IMR-90 (cell line): ENCODE measurements at regions not wholly inside any gene's neighbourhood (a gene's known extent, or its start where the extent isn't known, plus 50 kb on each side); places are given as distances from the start of the nearest gene placed in this dataset.

Experiments
- ATAC-seq: fragments of 200-7000 bp; cut with Tn5 transposase; 2 replicates; pipeline ENCODE4 v1.9.1; 2020; ENCODE audit warnings: low read depth, mild to moderate bottlenecking, moderate library complexity
- BruUV-seq: library from RNA; stranded (reverse); fragments of 400-500 nt; replicated peaks from 2 replicates; lab custom pipeline; 2021; lab: Mats Ljungman, UMichigan
- CTCF ChIA-PET: fragments of 300-600 bp; formaldehyde crosslinking; extraction: SDS; loops from one replicate; lab custom pipeline; 2021; ENCODE audit warnings: antibody characterized with exemption; lab: Yijun Ruan, JAX
- POLR2A ChIA-PET: fragments of 300-600 bp; sonication (Branson Sonifier 250); formaldehyde crosslinking; loops from one replicate; lab custom pipeline; 2022; ENCODE audit warnings: antibody characterized with exemption; ENCODE audit not compliant: unreplicated experiment; lab: Charles Lee
- DNase-seq: peaks from one replicate; pipeline ENCODE4 v3.0.0; 2013
- H2AFZ ChIP-seq: replicated peaks from 2 replicates; pipeline ENCODE3; 2013; ENCODE audit warnings: low read length, mild to moderate bottlenecking; ENCODE audit not compliant: poor library complexity
- H2AK5ac ChIP-seq: 2 replicates; pipeline ENCODE4 v1.6.1; 2013; ENCODE audit warnings: low read depth, low read length, inconsistent platforms
- H2AK9ac ChIP-seq: replicated peaks from 2 replicates; pipeline ENCODE3; 2013; ENCODE audit warnings: mild to moderate bottlenecking, low read depth, low read length, moderate library complexity; ENCODE audit not compliant: poor library complexity
- H2BK120ac ChIP-seq: 2 replicates; pipeline ENCODE4 v1.6.1; 2013; ENCODE audit warnings: low read depth, low read length, inconsistent platforms
- H2BK15ac ChIP-seq: 3 replicates; pipeline ENCODE4 v1.6.1; 2013; ENCODE audit warnings: low read depth, low read length, inconsistent platforms
- H2BK20ac ChIP-seq: 2 replicates; pipeline ENCODE4 v1.6.1; 2013; ENCODE audit warnings: low read depth, mild to moderate bottlenecking, inconsistent platforms, low read length, moderate library complexity
- H2BK5ac ChIP-seq: 2 replicates; pipeline ENCODE4 v1.6.1; 2013; ENCODE audit warnings: mild to moderate bottlenecking, low read depth, low read length, inconsistent platforms; ENCODE audit not compliant: poor library complexity, severe bottlenecking
- H3K14ac ChIP-seq: replicated peaks from 2 replicates; pipeline ENCODE4 v1.6.1; 2013; ENCODE audit warnings: low read depth, low read length, inconsistent platforms
- H3K18ac ChIP-seq: 2 replicates; pipeline ENCODE4 v1.6.1; 2013; ENCODE audit warnings: low read depth, low read length, control low read depth
- H3K23ac ChIP-seq: 2 replicates; pipeline ENCODE4 v1.6.1; 2013; ENCODE audit warnings: low read depth, low read length, inconsistent platforms
- H3K27ac ChIP-seq: 2 replicates; pipeline ENCODE4 v1.5.1; 2013; ENCODE audit warnings: mild to moderate bottlenecking, control low read depth, low read length; ENCODE audit not compliant: insufficient read depth
- H3K27me3 ChIP-seq: 2 replicates; pipeline ENCODE4 v1.6.1; 2013; ENCODE audit warnings: low read length; ENCODE audit not compliant: control insufficient read depth, insufficient read depth
- H3K36me3 ChIP-seq: 2 replicates; pipeline ENCODE4 v1.6.1; 2013; ENCODE audit warnings: low read length, mixed read lengths; ENCODE audit not compliant: control insufficient read depth, insufficient read depth
- H3K4ac ChIP-seq: 2 replicates; pipeline ENCODE4 v1.6.1; 2013; ENCODE audit warnings: low read depth, low read length, inconsistent platforms
- H3K4me1 ChIP-seq: 2 replicates; pipeline ENCODE4 v1.6.1; 2013; ENCODE audit warnings: low read length, mixed read lengths; ENCODE audit not compliant: control insufficient read depth, insufficient read depth
- H3K4me2 ChIP-seq: 2 replicates; pipeline ENCODE4 v1.6.1; 2013; ENCODE audit warnings: low read depth, mild to moderate bottlenecking, control low read depth, low read length, moderate library complexity
- H3K4me3 ChIP-seq: 2 replicates; pipeline ENCODE4 v1.5.1; 2013; ENCODE audit warnings: low read depth, mild to moderate bottlenecking, control low read depth, low read length, moderate library complexity; ENCODE audit not compliant: insufficient read depth
- H3K56ac ChIP-seq: 2 replicates; pipeline ENCODE4 v1.6.1; 2013; ENCODE audit warnings: low read length, inconsistent platforms; ENCODE audit not compliant: insufficient read depth; ENCODE audit errors: extremely low read depth
- H3K79me1 ChIP-seq, 2 experiments: 2 replicates each; pipeline ENCODE4 v1.6.1; 2013; ENCODE audit warnings: low read length in 2 of 2, inconsistent platforms in 1 of 2, low read depth in 1 of 2
- H3K9ac ChIP-seq: 2 replicates; pipeline ENCODE4 v1.6.1; 2013; ENCODE audit warnings: low read depth, low read length, control low read depth
- H3K9me1 ChIP-seq: 2 replicates; pipeline ENCODE4 v1.6.1; 2013; ENCODE audit warnings: low read length, inconsistent platforms; ENCODE audit not compliant: insufficient read depth
- H3K9me3 ChIP-seq: 2 replicates; pipeline ENCODE4 v1.6.1; 2013; ENCODE audit warnings: low read length; ENCODE audit not compliant: control insufficient read depth, insufficient read depth
- H4K20me1 ChIP-seq: 2 replicates; pipeline ENCODE4 v1.6.1; 2013; ENCODE audit warnings: low read length, inconsistent platforms; ENCODE audit not compliant: insufficient read depth
- H4K5ac ChIP-seq: 2 replicates; pipeline ENCODE4 v1.6.1; 2013; ENCODE audit warnings: mild to moderate bottlenecking, low read depth, low read length, control low read depth
- H4K8ac ChIP-seq, 2 experiments: 2 replicates each; pipeline ENCODE4 v1.6.1; 2013; ENCODE audit warnings: low read depth in 2 of 2, low read length in 2 of 2, control low read depth in 1 of 2, inconsistent platforms in 1 of 2
- H4K91ac ChIP-seq: 2 replicates; pipeline ENCODE4 v1.6.1; 2013; ENCODE audit warnings: low read depth, low read length, inconsistent platforms; ENCODE audit not compliant: insufficient read depth
- BHLHE40 ChIP-seq: fragments of 150-350 bp; IDR thresholded peaks from 2 replicates; pipeline ENCODE4 v1.6.1; 2016; ENCODE audit warnings: mild to moderate bottlenecking, low read depth, low read length
- CEBPB ChIP-seq: IDR thresholded peaks from 2 replicates; pipeline ENCODE4 v1.6.1; 2012; ENCODE audit warnings: low read depth, low read length, improper control_type of control experiment
- CHD1 ChIP-seq: IDR thresholded peaks from 2 replicates; pipeline ENCODE4 v1.6.1; 2012; ENCODE audit warnings: low read depth, low read length, improper control_type of control experiment
- ELK1 ChIP-seq: fragments of 150-350 bp; IDR thresholded peaks from 2 replicates; pipeline ENCODE4 v1.6.1; 2016; ENCODE audit warnings: low read depth, mild to moderate bottlenecking, low read length, moderate library complexity, borderline replicate concordance
- FOS ChIP-seq: fragments of 150-350 bp; IDR thresholded peaks from 2 replicates; pipeline ENCODE4 v1.6.1; 2016; ENCODE audit warnings: low read depth, low read length
- MAFK ChIP-seq: IDR thresholded peaks from 2 replicates; pipeline ENCODE4 v1.6.1; 2012; ENCODE audit warnings: low read depth, low read length, improper control_type of control experiment
- MAZ ChIP-seq: IDR thresholded peaks from 2 replicates; pipeline ENCODE4 v1.6.1; 2012; ENCODE audit warnings: low read depth, mild to moderate bottlenecking, low read length, improper control_type of control experiment, moderate library complexity, borderline replicate concordance
- POLR2A ChIP-seq: IDR thresholded peaks from 2 replicates; pipeline ENCODE4 v1.6.1; 2012; ENCODE audit warnings: mild to moderate bottlenecking, low read depth, low read length
- RAD21 ChIP-seq: IDR thresholded peaks from 2 replicates; pipeline ENCODE4 v1.6.1; 2012; ENCODE audit warnings: low read length, improper control_type of control experiment
- RCOR1 ChIP-seq: IDR thresholded peaks from 2 replicates; pipeline ENCODE4 v1.6.1; 2012; ENCODE audit warnings: mild to moderate bottlenecking, low read length, improper control_type of control experiment; ENCODE audit not compliant: insufficient replicate concordance
- SMC3 ChIP-seq: fragments of 150-350 bp; IDR thresholded peaks from 2 replicates; pipeline ENCODE4 v1.6.1; 2016; ENCODE audit warnings: low read depth, mild to moderate bottlenecking, antibody characterized with exemption, low read length, moderate library complexity
- WGBS, 2 experiments: methylation state at CpG; one replicate each; pipeline versions ENCODE4 v1.1.5 to v1.1.7; 2013; ENCODE audit warnings: missing lambda C conversion rate in 2 of 2; ENCODE audit not compliant: insufficient read length in 1 of 2; ENCODE audit errors: extremely low coverage in 2 of 2; 5-methylcytosine and 5-hydroxymethylcytosine counted together
- dilution Hi-C: fragments of 300-500 bp; cut with HindIII; formaldehyde crosslinking; loops from one replicate; pipeline ENCODE4 v1.14.3; 2018; ENCODE audit warnings: low sequenced_read_pairs; ENCODE audit not compliant: unreplicated experiment
- in situ Hi-C: fragments of 300-500 bp; cut with MboI; formaldehyde crosslinking; loops from 3 replicates; pipeline ENCODE4 v1.14.3; 2019; ENCODE audit warnings: low sequenced_read_pairs, inconsistent platforms, mixed read lengths
- intact Hi-C: fragments of 100-400 bp; cut with micrococcal nuclease; formaldehyde crosslinking; loops from 2 replicates; pipeline ENCODE4 v1.10.0; 2022
- TF ChIP-seq, protein P1 (sequence below): conservative IDR thresholded peaks from 2 replicates; pipeline ENCODE4 v1.5.1; 2012; ENCODE audit warnings: mild to moderate bottlenecking, low read depth, low read length, improper control_type of control experiment

GRCh38 chr15:30824518-30825195 is 79.1 kb upstream of the FAN1 start:
- Histone ChIP-seq H3K56ac (no peak overlapping the region), H3K18ac (no peak overlapping the region), H4K91ac (no peak overlapping the region), H3K27ac (no peak overlapping the region), H2BK15ac (no peak overlapping the region), H4K5ac (no peak overlapping the region), H2BK20ac (no peak overlapping the region), H2AFZ (no peak overlapping the region), H3K4ac (no peak overlapping the region), H3K4me3 (no peak overlapping the region), H3K36me3 (no peaks in the 10 kb centered on the region), H3K4me2 (no peak overlapping the region), H4K8ac (no peak overlapping the region), H2BK120ac (no peak overlapping the region), H2AK5ac (no peak overlapping the region), H3K4me1 (0 out of 2 replicates have a peak, but pooled peaks cover 1% of the 10 kb centered on the region), H3K9ac (no peak overlapping the region), H3K27me3 (no peaks in the 10 kb centered on the region; the same call in none of the 2 replicates), H3K9me1 (no peaks in the 10 kb centered on the region), H3K23ac (no peak overlapping the region), H4K20me1 (no peaks in the 10 kb centered on the region), H2BK5ac (no peak overlapping the region), H3K14ac (no peak overlapping the region), H3K79me1 (no peaks in the 10 kb centered on the region), H3K9me3 (no peaks in the 10 kb centered on the region), H2AK9ac (no peak overlapping the region)
- dilution Hi-C loops = no loop called here
- POLR2A ChIA-PET = no interaction called here
- no peak for ATAC-seq
- CTCF ChIA-PET = no interaction called here
- in situ Hi-C loops = no loop called here
- no peak for DNase-seq
- no peak for TF ChIP-seq SMC3
- TF ChIP-seq ELK1 = no peak
- TF ChIP-seq RCOR1 = no peak
- TF ChIP-seq, protein P1, sequence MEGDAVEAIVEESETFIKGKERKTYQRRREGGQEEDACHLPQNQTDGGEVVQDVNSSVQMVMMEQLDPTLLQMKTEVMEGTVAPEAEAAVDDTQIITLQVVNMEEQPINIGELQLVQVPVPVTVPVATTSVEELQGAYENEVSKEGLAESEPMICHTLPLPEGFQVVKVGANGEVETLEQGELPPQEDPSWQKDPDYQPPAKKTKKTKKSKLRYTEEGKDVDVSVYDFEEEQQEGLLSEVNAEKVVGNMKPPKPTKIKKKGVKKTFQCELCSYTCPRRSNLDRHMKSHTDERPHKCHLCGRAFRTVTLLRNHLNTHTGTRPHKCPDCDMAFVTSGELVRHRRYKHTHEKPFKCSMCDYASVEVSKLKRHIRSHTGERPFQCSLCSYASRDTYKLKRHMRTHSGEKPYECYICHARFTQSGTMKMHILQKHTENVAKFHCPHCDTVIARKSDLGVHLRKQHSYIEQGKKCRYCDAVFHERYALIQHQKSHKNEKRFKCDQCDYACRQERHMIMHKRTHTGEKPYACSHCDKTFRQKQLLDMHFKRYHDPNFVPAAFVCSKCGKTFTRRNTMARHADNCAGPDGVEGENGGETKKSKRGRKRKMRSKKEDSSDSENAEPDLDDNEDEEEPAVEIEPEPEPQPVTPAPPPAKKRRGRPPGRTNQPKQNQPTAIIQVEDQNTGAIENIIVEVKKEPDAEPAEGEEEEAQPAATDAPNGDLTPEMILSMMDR = no peak
- TF ChIP-seq CHD1 = no peak
- TF ChIP-seq FOS = no peak
- no peak for TF ChIP-seq MAFK
- TF ChIP-seq BHLHE40 = no peak
- TF ChIP-seq MAZ = no peak
- no peak for TF ChIP-seq RAD21
- no peak for TF ChIP-seq POLR2A
- TF ChIP-seq CEBPB = no peak
- BruUV-seq = no TSS peak
- 40% methylated on average over 4 of the region's 14 CpGs; no CpG with 5 or more reads in 1 of the 2 experiments for WGBS, 2 experiments
- intact Hi-C loops = no loop called here
